Activated CD4-positive, alpha-beta T cell treated with anti-CD3 and anti-CD28 coated beads, Interleukin-2, amount 10 ng/mL, durations not matched to agents 24 days and 14 days (primary cell): ENCODE measurements at regions not wholly inside any gene's neighbourhood (a gene's known extent, or its start where the extent isn't known, plus 50 kb on each side); places are given as distances from the start of the nearest gene placed in this dataset.

Experiments used
- DNase-seq: peaks from one replicate; pipeline ENCODE4 v3.0.0; 2022
- H3K27ac Mint-ChIP-seq: one replicate; pipeline ENCODE4 v1.8.0; 2022; ENCODE audit warnings: mild to moderate bottlenecking, mixed read lengths
- H3K27me3 Mint-ChIP-seq: one replicate; pipeline ENCODE4 v1.8.0; 2022; ENCODE audit warnings: mixed read lengths
- H3K36me3 Mint-ChIP-seq: one replicate; pipeline ENCODE4 v1.8.0; 2022; ENCODE audit warnings: low read depth, mild to moderate bottlenecking, mixed read lengths
- H3K4me1 Mint-ChIP-seq: one replicate; pipeline ENCODE4 v1.8.0; 2021; ENCODE audit warnings: mixed read lengths
- H3K4me3 Mint-ChIP-seq: one replicate; pipeline ENCODE4 v1.8.0; 2022; ENCODE audit warnings: mild to moderate bottlenecking, moderate library complexity, mixed read lengths
- H3K9me3 Mint-ChIP-seq: one replicate; pipeline ENCODE4 v1.8.0; 2021; ENCODE audit warnings: mixed read lengths
- intact Hi-C: fragments of 100-400 bp; cut with micrococcal nuclease; formaldehyde crosslinking; loops from one replicate; pipeline ENCODE4 v1.15.1; 2023

- H3K4me1 Mint-ChIP-seq, result no peaks in the 10 kb centered on the region
- no peaks in the 10 kb centered on the region for H3K9me3 Mint-ChIP-seq
- no peak overlapping the region for H3K4me3 Mint-ChIP-seq
- H3K27ac Mint-ChIP-seq, result no peak overlapping the region
- peak; percentile 31 for DNase-seq
- H3K27me3 Mint-ChIP-seq, result no peaks in the 10 kb centered on the region
- intact Hi-C loops, result no loop called here
- no peaks in the 10 kb centered on the region for H3K36me3 Mint-ChIP-seq
These were observed 143.3 kb downstream of the CYP26B1 start for GRCh38 chr2:72004201-72004915.

GRCh38 chr2:72003796-72004195 lies 143.9 kb downstream of the CYP26B1 start:
- DNase-seq, result peak; percentile 37

GRCh38 chr2:72003124-72003523 lies 144.5 kb downstream of the CYP26B1 start:
- Mint-ChIP-seq H3K27ac (no peak overlapping the region), H3K9me3 (no peaks in the 10 kb centered on the region), H3K4me3 (no peak overlapping the region), H3K36me3 (no peaks in the 10 kb centered on the region), H3K27me3 (no peaks in the 10 kb centered on the region), H3K4me1 (no peaks in the 10 kb centered on the region)
- intact Hi-C loops, result no loop called here
- peak; percentile 33 for DNase-seq

More at GRCh38 chr2:72003796-72004195, 143.9 kb downstream of the CYP26B1 start:
- Mint-ChIP-seq H3K36me3 (no peaks in the 10 kb centered on the region), H3K4me1 (no peaks in the 10 kb centered on the region), H3K27me3 (no peaks in the 10 kb centered on the region), H3K4me3 (no peak overlapping the region), H3K9me3 (no peaks in the 10 kb centered on the region), H3K27ac (no peak overlapping the region)
- intact Hi-C loops, result no loop called here

GRCh38 chr2:72001937-72002690 lies 145.5 kb downstream of the CYP26B1 start:
- H3K4me1 Mint-ChIP-seq, result no peaks in the 10 kb centered on the region
- DNase-seq, result no peak
- H3K9me3 Mint-ChIP-seq, result no peaks in the 10 kb centered on the region
- H3K27ac Mint-ChIP-seq, result no peak overlapping the region
- no peak overlapping the region for H3K4me3 Mint-ChIP-seq
- intact Hi-C loops, result no loop called here
- H3K36me3 Mint-ChIP-seq, result no peaks in the 10 kb centered on the region
- H3K27me3 Mint-ChIP-seq, result no peaks in the 10 kb centered on the region

- Mint-ChIP-seq H3K27ac (no peak overlapping the region), H3K9me3 (no peaks in the 10 kb centered on the region), H3K27me3 (no peaks in the 10 kb centered on the region), H3K36me3 (no peaks in the 10 kb centered on the region), H3K4me1 (no peaks in the 10 kb centered on the region), H3K4me3 (no peak overlapping the region)
- intact Hi-C loops, result no loop called here
- no peak for DNase-seq
These were observed 147.6 kb downstream of the CYP26B1 start for GRCh38 chr2:72000110-72000509.

- H3K4me3 Mint-ChIP-seq, result no peak overlapping the region
- H3K4me1 Mint-ChIP-seq, result no peaks in the 10 kb centered on the region
- H3K36me3 Mint-ChIP-seq, result no peaks in the 10 kb centered on the region
- H3K9me3 Mint-ChIP-seq, result no peaks in the 10 kb centered on the region
- H3K27me3 Mint-ChIP-seq, result no peaks in the 10 kb centered on the region
- DNase-seq, result no peak
- intact Hi-C loops, result no loop called here
- no peak overlapping the region for H3K27ac Mint-ChIP-seq
These were observed 148.1 kb downstream of the CYP26B1 start for GRCh38 chr2:71999580-71999979.

GRCh38 chr2:71997843-71998242 lies 149.8 kb downstream of the CYP26B1 start:
- intact Hi-C loops, result no loop called here
- Mint-ChIP-seq H3K27me3 (no peaks in the 10 kb centered on the region), H3K27ac (no peak overlapping the region), H3K4me3 (no peak overlapping the region), H3K9me3 (no peaks in the 10 kb centered on the region), H3K36me3 (no peaks in the 10 kb centered on the region), H3K4me1 (no peaks in the 10 kb centered on the region)
- DNase-seq, result no peak

- Mint-ChIP-seq H3K4me1 (no peaks in the 10 kb centered on the region), H3K9me3 (no peaks in the 10 kb centered on the region), H3K36me3 (no peaks in the 10 kb centered on the region), H3K27ac (no peak overlapping the region), H3K4me3 (no peak overlapping the region), H3K27me3 (no peaks in the 10 kb centered on the region)
- DNase-seq, result no peak
- intact Hi-C loops, result no loop called here
These were observed 152.5 kb downstream of the CYP26B1 start for GRCh38 chr2:71995067-71995665.

- no peaks in the 10 kb centered on the region for H3K36me3 Mint-ChIP-seq
- H3K4me3 Mint-ChIP-seq, result no peak overlapping the region
- no peaks in the 10 kb centered on the region for H3K9me3 Mint-ChIP-seq
- no peak for DNase-seq
- intact Hi-C loops, result no loop called here
- H3K27me3 Mint-ChIP-seq, result no peaks in the 10 kb centered on the region
- H3K27ac Mint-ChIP-seq, result no peak overlapping the region
- no peaks in the 10 kb centered on the region for H3K4me1 Mint-ChIP-seq
These were observed 155.6 kb downstream of the CYP26B1 start for GRCh38 chr2:71992036-71992435.

GRCh38 chr2:71991397-71991796 lies 156.3 kb downstream of the CYP26B1 start:
- Mint-ChIP-seq H3K4me3 (no peak overlapping the region), H3K36me3 (no peaks in the 10 kb centered on the region), H3K27me3 (no peaks in the 10 kb centered on the region), H3K27ac (no peak overlapping the region), H3K9me3 (no peaks in the 10 kb centered on the region), H3K4me1 (no peaks in the 10 kb centered on the region)
- intact Hi-C loops, result no loop called here
- no peak for DNase-seq

GRCh38 chr2:71990826-71991225 lies 156.8 kb downstream of the CYP26B1 start:
- no peak overlapping the region for H3K27ac Mint-ChIP-seq
- H3K36me3 Mint-ChIP-seq, result no peaks in the 10 kb centered on the region
- H3K4me1 Mint-ChIP-seq, result no peaks in the 10 kb centered on the region
- no peaks in the 10 kb centered on the region for H3K9me3 Mint-ChIP-seq
- no peak for DNase-seq
- H3K27me3 Mint-ChIP-seq, result no peaks in the 10 kb centered on the region
- intact Hi-C loops, result no loop called here
- H3K4me3 Mint-ChIP-seq, result no peak overlapping the region

- no peaks in the 10 kb centered on the region for H3K36me3 Mint-ChIP-seq
- no peak overlapping the region for H3K4me3 Mint-ChIP-seq
- no peak for DNase-seq
- intact Hi-C loops, result no loop called here
- no peaks in the 10 kb centered on the region for H3K9me3 Mint-ChIP-seq
- H3K27ac Mint-ChIP-seq, result no peak overlapping the region
- H3K4me1 Mint-ChIP-seq, result no peaks in the 10 kb centered on the region
- H3K27me3 Mint-ChIP-seq, result no peaks in the 10 kb centered on the region
These were observed 157.5 kb downstream of the CYP26B1 start for GRCh38 chr2:71990122-71990521.

GRCh38 chr2:71989671-71990070 lies 158.0 kb downstream of the CYP26B1 start:
- Mint-ChIP-seq H3K27ac (no peak overlapping the region), H3K4me1 (no peaks in the 10 kb centered on the region), H3K9me3 (no peaks in the 10 kb centered on the region), H3K4me3 (no peak overlapping the region), H3K36me3 (no peaks in the 10 kb centered on the region), H3K27me3 (no peaks in the 10 kb centered on the region)
- intact Hi-C loops, result no loop called here
- DNase-seq, result no peak

- Mint-ChIP-seq H3K36me3 (no peaks in the 10 kb centered on the region), H3K4me3 (no peak overlapping the region), H3K4me1 (no peaks in the 10 kb centered on the region), H3K9me3 (no peaks in the 10 kb centered on the region), H3K27me3 (no peaks in the 10 kb centered on the region), H3K27ac (no peak overlapping the region)
- intact Hi-C loops, result no loop called here
- DNase-seq, result no peak
These were observed 159.5 kb downstream of the CYP26B1 start for GRCh38 chr2:71988170-71988569.
